ENCODE measurements at regions not wholly inside any gene's neighbourhood (a gene's known extent, or its start where the extent isn't known, plus 50 kb on each side); places are given as distances from the start of the nearest gene placed in this dataset.
"Not testable (repeated sequence)": the region's sequence is repeated elsewhere in the genome, so short reads cannot be mapped to it uniquely, and the experiment has no call there.

DNA sequence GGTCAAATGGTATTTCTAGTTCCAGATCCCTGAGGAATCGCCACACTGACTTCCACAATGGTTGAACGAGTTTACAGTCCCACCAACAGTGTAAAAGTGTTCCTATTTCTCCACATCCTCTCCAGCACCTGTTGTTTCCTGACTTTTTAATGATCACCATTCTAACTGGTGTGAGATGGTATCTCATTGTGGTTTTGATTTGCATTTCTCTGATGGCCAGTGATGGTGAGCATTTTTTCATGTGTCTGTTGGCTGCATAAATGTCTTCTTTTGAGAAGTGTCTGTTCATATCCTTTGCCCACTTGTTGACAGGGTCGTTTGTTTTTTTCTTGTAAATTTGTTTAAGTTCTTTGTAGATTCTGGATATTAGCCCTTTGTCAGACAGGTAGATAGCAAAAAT, 269.9 kb upstream of the NREP start:
- not testable (repeated sequence) for DNase-seq (ENCODE audit: low read depth)

DNA sequence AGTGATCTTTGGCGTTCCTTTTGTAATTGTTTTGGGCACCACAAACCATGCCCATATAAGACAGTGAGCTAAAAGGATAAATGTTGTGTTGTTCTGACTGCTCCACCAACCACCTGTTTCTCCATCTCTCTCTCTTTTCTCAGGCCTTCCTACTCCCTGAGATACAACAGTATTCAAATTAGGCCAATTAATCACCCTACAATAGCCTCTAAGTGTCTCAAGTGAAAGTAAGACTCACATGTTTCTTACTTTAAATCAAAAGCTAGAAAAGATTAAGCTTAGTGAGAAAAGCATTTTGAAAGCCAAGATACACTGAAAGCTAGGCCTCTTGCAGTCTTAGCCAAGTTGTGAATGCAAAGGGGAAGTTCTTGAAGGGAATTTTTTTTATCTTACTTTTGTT, 268.8 kb upstream of the NREP start:
- no peak for DNase-seq (ENCODE audit: low read depth)

DNA sequence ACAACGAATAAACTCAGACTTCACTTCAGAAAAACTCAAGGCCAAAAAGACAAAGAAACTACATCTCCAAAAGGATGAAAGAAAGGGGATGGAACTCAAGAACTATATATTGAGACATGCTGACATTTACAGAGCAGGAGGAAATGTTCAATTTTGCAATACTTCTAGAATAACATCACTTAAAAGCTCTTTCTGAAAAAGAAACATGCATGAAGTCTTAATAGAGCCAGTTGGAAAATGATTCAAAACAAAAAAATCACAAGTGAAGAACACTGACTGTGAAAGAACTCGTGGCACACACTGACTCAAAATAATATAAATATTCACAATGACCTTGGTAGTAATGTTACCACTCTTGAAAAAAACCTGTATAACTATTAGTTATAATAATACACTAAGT, 267.8 kb upstream of the NREP start:
- DNase-seq (ENCODE audit: low read depth), result no peak

DNA sequence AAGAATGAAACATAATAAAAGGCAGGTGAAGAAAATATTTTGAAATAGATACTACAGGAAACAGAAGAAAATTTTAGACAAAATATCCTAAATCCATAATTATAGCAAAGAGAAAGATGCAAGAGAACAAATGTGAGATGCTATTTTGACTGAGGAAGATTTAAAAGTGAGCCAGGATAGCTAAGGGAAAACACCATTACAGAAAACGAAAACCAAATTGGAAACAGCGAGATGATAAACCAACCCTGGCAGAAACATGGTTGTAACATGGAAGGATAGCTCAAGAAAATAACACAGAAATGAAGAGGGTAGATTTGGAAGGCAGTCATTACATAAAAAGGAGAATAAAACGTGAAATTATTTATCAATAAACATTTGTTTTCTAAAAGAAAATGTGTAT, 267.2 kb upstream of the NREP start:
- DNase-seq (ENCODE audit: low read depth), result no peak

DNA sequence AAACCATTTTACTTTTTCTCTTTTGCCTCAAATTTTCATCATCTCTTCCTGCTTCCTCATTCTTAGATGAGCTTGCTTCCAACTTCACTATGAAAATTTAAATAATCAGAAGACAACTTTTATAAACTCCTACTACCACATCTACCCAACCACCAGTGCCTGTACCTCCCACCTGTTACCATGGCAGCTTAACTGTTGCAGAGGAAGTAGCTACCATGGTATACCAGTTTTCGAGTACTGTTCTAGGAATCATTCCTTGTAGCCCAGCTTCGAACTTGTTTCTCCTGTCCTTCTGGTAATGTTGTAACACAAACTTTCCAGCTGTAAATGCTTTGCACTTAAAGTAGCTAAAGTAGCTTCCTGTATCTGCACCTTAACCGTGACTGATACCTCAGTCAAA, 266.8 kb upstream of the NREP start:
- no peak for DNase-seq (ENCODE audit: low read depth)

DNA sequence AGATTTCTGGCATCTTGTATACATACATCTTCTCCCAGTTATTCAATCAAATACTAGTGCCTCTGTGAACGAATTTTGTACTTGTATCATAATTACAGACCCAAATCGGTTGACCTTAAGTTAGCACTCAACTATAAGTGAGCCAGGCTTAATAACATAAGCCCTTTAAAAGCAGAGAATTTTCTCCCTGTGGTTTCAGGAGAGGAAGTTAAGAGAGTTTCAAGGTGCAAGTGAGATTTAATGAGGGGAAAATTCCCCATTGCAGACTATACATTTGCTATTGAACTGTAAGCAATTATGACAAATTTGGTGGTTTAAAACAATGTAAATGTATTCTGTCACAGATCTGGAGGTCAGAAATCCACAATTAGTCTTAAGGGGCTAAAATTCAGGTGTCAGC, 261.9 kb upstream of the NREP start:
- no peak for DNase-seq (ENCODE audit: low read depth)

DNA sequence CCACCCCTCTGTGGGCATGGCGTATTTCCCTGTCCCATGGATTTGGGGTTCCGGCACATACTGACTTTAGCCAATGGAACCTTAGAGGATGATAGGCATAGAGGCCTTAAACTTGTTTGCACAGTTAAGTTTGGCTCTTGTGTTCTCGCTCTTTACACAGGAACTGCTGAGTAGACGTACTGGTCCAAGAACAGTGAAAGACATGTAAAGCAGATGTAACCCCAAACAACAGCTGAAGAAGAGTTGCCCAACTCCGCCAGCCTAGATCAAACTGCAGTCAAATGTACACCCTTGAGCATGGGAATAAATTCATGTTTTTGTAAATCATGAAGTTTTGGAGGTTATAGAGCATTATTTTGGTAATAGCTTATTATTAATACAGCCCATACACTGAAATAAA, 260.0 kb upstream of the NREP start:
- DNase-seq (ENCODE audit: low read depth), result peak; percentile 36

DNA sequence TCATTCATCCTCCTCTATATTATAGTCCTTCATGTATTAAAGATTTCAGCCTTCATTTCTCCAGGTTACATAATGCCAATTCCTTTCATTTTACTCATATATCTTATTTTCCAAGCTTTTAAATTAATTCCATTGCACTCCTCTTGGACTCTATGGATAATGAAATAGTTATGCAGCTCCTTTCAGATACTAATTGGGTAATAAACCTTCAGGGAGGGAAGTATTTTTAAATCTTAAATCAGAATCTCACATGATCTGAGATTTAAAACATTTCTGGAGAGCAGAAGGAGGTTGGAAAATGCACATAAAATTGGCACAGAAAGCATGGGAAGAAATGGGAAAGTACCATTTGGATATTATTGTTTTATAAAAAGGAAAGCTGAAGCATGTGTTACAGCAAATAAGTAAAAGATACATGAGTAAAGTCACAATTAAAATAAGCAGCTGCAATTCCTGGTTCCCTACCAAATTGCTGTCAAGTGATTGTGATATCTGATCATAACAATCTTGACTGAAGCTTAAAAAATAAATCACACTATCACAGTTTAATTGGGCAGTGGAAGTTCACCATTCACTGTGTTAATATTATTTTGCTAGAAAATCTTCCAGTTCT, 257.9 kb upstream of the NREP start:
- DNase-seq (ENCODE audit: low read depth), result no peak

DNA sequence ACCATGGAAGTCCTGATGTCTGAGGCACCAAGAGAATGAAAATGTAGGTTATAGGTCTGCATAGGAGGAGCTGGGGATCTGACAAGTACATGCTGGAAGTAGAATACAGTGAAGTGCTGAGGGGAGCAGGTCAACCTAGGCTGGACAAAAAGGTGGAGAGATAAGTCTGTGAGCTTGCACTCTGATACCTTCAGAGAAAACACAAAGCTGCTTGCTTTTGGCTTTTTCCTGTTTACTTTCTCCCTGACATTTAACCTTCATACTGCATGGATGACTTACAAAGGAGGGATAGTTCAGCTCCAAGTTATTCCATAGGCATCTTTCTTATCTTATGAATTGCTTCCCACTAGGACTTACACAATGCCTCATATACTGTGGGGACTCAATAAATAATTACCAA, 256.7 kb upstream of the NREP start:
- DNase-seq (ENCODE audit: low read depth), result no peak

DNA sequence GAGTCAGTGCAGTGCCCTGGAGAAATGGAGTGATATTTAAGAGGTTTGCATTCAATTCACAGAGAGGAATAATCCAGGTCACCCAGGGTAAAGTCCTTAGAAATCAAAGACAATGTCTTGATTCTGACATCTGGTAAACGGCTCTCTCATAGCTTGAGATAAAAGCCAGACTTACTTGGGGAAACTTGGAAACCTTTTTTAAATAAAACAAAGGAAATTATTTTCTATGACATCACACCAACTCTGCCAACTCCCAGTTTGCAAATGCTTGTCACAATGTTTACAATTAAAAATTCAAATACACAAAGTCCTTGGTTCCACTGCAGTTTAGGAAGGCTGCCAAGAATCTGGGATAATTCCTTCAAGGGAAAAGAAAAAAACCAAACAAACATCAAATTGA, 255.1 kb upstream of the NREP start:
- no peak for DNase-seq (ENCODE audit: low read depth)

DNA sequence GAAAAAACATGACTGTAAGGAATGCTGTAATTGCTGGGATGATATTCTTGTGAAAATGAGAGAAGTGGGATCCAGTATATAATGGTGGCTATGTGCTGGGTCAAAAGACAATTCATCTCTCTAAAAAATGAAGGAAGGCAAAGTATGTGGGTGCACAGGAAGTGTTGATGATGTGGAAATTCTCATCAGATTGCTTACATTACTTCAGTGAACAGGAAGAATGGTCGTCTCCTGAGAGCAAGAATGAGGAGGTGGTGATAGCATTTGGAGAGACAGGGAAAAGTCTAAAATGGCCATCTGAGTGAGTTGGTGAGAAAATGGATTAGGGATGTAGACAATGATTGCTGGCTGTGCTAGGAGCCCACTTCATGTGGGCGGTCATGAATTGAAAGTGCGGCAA, 253.5 kb upstream of the NREP start:
- DNase-seq (ENCODE audit: low read depth), result no peak

DNA sequence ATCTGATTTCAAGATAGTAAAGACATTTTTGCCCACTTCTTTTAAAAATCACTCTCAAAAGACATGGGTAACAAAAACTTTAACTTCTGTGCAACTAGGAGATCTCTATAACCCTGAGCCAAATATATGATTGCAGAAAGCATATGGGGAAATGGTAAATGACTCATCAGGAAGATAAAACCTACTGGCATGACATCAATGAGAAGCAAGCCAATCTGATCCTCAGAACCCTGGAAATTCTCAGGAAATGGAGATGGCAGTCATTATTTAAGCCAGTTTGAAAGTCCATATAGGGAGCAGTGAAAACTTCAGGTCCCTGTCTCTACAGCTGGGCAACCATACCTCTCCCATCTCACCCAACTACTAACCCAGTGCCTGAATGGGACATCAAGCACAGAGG, 249.7 kb upstream of the NREP start:
- DNase-seq (ENCODE audit: low read depth), result no peak

DNA sequence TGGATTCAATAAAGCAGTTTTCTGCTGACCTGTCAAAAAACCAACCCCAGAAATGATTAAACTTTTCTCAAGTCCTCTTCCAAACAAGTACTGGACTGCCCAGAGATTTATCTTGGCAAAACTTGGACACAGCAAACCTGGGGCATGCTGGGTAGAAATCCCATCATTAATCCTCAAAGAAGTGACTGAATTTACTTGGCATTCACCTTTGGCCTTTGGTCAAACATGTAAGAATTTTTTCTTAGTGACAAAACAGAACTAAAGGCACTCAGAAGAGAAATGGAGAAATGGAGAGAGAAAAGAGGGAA, 248.6 kb upstream of the NREP start:
- peak; percentile 31 for DNase-seq (ENCODE audit: low read depth)

DNA sequence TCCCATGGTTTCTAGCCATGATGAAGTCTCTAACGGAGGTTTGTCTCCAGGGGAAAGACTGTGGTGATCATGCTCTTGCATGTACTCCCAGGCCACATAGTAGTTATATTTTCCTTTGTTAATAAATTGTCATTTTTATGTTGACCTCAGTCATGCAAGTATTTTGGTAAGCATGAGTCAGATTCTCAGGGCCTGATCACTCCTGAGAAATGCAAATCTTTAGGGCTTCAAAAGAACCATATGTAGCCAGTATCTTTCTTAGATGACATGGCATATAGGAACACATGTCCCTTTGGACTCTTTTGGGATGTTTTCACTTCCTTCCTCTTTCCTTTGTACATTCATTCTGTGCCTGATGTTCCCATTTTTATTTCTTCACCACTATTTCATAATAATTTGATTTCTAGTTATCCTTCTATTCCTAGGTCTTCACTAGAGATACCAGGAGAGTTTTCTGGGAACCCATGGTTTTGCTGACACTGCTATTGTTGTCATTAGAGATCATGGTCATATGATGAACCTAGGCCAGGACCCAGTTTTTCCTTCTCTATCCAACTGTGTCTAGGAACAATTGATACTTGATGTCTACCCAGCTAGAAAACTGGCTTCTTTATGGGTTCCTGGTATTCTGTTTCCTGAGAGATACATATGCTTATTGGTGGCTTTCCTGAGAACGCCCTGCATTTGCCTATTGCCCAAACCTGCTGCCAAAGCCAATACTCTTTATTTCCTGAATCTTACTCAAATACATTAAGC, 248.1 kb upstream of the NREP start:
- DNase-seq (ENCODE audit: low read depth), result no peak

DNA sequence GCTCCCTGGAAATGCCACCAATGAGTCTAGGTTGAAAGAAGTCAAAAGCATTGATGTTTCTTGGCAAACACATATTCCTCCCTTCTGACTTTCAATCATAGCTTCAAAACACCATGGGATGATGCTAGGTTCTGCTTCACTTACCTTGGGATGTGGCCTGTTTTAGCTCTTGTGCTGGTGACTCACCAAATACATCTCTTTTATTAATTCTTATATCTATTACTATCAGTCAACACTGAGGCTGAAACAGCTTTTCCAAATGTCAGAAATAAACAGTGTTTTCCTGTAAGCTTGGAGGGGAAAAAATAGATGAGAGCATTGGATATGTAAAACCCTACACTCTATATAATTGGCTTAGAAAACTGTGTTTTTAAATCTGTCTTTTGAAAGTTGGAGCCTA, 245.4 kb upstream of the NREP start:
- no peak for DNase-seq (ENCODE audit: low read depth)

DNA sequence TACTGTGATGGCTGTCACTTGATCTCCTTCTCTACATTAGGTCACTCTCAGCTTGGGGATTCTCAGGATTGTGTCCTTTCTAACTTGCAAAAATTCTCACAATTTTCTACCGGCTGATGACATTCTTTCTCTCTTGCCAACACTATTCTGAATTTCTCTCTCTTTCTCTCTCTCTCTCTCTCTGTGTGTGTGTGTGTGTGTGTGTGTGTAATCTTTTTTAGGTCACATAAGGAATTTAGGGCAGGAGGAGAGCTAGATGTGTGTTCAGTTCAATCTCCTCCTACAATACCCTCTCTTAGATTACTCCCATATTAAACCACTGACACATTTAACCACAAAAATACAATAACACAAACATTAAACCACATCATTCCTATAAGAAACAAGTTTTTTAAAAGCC, 242.3 kb upstream of the NREP start:
- no peak for DNase-seq (ENCODE audit: low read depth)

DNA sequence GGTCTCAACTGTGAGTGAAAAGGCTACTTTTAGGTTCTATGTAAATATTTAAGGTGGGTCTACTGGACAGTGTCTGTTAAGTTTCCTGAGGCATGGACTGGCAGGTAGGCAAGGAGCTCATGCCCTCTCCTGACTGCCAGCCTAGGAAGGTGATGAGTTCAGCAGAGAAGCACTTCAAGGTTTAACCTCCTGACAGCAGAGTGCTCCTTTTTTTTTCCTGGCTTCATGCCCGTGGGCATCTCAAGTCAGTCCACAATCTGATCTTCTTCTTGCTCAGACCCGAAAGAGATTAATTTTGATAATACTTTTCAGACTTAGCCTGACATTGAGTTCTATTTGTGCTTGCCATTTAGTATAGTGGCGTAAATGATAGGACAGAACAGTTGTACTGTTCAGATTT, 241.9 kb upstream of the NREP start:
- DNase-seq (ENCODE audit: low read depth), result peak; percentile 46

DNA sequence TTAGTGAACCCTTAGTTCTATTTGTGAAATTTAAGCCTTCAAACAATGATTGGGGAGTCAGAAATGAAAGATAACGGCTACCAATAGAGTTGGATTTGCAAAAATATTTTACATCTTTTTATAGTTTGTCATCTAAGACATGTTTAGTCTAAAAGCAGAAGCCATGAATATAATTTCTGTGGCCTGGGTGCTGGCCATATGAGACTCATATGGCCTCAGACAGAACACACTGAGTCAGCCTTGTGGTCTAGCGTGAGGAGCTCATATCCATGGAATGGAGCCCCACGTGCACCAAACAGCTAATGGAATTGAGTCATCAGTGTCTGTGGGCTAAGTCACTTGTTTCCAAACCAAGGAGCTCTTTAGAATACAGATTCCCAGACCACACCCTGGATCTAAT, 240.7 kb upstream of the NREP start:
- DNase-seq (ENCODE audit: low read depth), result peak; percentile 99

DNA sequence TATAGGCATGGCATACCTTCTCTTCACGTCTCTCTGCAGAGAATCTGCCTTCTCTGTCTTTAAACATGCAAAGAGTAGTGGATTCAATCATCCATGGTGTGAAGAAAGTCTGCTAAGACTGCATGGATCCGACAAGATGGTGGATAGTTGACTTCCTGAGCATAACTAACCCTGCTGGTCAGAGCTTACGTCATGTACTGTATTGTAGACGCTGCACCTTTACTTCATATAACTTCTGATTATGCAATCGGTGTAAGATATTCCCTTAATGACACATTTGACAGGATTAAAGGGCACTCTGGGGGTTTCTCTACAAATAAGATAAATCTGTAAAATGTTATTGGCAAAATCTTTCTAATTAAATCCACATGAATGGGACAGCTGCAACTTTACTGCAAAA, 240.3 kb upstream of the NREP start:
- no peak for DNase-seq (ENCODE audit: low read depth)

DNA sequence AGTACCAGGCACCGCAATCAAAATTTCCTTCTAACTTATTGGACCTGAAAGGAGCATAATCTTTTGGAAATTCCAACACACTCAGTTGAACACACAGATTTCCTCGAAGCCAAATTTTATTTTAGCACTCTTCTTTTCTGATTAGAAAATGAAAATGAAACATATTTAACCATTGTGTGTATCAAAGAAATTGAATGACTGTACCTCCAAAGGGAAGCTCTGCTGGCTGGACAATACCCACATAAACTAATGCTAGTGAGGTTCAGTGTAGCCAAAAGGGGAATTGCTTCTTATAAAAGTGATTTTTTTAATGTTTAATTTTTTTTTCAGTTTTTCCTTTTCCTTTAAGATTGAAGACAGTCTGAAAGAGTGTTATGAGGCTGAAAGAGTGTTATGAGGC, 239.6 kb upstream of the NREP start:
- no peak for DNase-seq (ENCODE audit: low read depth)

DNA sequence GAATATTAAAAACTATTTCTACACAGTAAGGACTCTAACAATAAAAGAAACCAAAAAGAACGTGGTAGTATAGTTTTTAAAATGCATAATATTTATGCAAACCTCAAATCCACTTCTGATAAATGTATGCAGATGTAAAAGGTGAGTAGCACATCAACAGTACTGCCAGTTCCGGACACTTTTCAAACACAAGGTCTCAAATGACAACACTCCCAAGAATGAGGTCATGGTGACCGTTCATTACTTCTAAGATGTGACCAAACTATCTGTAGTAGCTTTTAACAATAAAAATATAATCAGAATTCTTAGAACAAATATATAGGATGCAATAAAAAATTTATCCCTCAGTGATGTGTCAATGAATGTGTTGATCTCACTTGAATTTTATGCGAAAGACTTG, 238.7 kb upstream of the NREP start:
- DNase-seq (ENCODE audit: low read depth), result no peak

DNA sequence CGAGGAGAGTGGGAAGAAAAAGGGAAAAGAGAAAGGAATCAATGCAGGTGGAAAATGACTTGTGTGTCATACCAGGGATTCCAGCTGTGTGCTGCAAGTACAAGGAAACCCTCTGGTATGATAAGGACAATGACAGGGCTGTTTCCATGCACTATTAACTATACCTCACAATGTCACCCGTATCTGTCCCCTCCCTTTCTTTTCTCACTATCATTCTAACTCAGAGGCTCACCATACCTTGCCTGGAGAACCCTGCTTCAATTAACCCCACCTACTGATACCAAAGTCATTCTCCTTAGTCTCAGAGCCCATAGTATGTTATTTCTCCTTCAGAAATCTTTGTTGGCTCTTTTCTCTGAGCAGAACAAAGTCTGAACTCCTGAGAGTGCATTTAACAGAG, 236.2 kb upstream of the NREP start:
- no peak for DNase-seq (ENCODE audit: low read depth)

DNA sequence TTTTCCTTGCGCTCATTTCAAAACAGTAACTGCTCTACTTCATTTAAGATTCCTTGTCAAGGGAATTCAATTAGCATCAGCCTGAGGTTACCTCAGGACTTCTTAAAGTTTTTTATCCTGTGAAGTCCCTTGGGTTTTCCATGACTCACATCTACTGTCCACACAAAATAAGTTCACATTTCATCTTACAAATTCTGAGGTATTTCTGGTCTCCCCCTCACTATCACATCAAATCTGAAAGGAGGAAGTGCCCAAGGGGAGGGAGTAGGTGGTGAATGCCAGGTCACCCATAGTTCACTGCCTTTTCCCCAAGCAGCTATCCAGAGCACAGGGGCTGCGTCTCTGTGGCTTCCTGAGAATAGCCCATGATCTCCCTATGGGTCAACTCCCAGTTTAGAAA, 227.1 kb upstream of the NREP start:
- DNase-seq (ENCODE audit: low read depth), result peak; percentile 72

DNA sequence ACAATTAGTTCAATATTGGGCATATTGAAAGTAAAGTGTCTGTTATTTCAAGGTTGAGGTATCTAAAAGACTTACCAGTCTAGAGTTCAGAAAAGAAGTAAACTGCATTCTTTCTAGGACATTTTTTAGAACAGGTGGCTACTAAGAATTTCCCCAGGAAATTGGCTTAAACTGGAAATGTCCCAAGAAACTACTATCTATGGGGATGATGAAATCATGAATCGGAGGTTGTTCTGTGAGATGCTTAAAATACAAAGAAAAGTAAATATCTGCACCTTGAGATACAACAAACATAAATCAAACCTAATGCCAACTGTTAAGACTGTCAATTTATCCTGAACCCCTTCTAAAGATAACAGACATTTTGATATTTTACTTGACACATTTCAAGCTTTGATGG, 226.5 kb upstream of the NREP start:
- no peak for DNase-seq (ENCODE audit: low read depth)

Measured in myocyte (in vitro differentiated cells).